ENCODE measurements at regions not wholly inside any gene's neighbourhood (a gene's known extent, or its start where the extent isn't known, plus 50 kb on each side); places are given as distances from the start of the nearest gene placed in this dataset.

DNA sequence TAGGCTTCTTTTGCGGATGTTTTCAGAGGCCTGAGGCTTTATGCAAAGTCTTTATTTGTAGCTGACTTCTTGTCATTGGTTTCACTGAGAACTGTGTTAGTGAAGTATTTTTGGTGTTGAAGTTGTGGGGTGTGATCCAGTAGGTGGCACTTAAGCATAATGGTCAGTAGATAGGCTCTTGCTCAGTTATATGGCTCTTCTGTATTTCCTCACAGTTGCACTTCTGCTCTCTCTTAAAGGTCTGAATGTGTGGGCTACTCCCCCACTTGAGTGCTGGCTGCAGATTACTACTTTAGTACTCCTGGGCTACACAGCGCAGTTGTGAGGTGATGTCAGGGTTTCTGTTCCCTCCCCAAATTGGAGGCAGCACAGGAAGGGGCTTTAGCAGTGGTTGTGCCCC lies 133.8 kb upstream of the SCN7A start:
- TF ChIP-seq CTCF (IDR thresholded peaks at IDR 0.05): no peak
- Mint-ChIP-seq H3K36me3 (no peaks in the 10 kb centered on the region), H3K4me1 (no peaks in the 10 kb centered on the region), H3K27me3 (ENCODE audit: low read depth in 3 of 3) (no peaks in the 10 kb centered on the region), H3K4me3 (no peak overlapping the region), H3K9me3 (peaks cover 0 to 18% (median 10%) of the 10 kb centered on the region in 7 donors), H3K27ac (no peak overlapping the region)
- Histone ChIP-seq H3K9me3 (replicated peaks in 1 of 2; ENCODE audit: control insufficient read depth in 1 of 2, insufficient read depth in 1 of 2, low read length in 2 of 2) (peaks cover 0 to 25% of the 10 kb centered on the region in 2 donors), H3K27ac (ENCODE audit: low read depth in 1 of 2, low read length in 2 of 2) (no peak overlapping the region), H3K4me1 (ENCODE audit: control insufficient read depth in 1 of 2, insufficient read depth in 2 of 2, low read length in 2 of 2) (no peaks in the 10 kb centered on the region), H2AFZ (ENCODE audit: insufficient read depth, low read depth, low read length, poor library complexity, severe bottlenecking) (no peak overlapping the region), H3K27me3 (ENCODE audit: control insufficient read depth in 2 of 2, insufficient read depth in 2 of 2, low read length in 2 of 2) (no peaks in the 10 kb centered on the region), H3K36me3 (replicated peaks in 1 of 2; ENCODE audit: control insufficient read depth in 1 of 2, insufficient read depth in 2 of 2, low read length in 2 of 2) (no peaks in the 10 kb centered on the region), H3K9ac (ENCODE audit: insufficient read depth, low read length, poor library complexity, severe bottlenecking) (no peak overlapping the region), H4K20me1 (ENCODE audit: insufficient read depth, low read length) (no peaks in the 10 kb centered on the region), H3K79me2 (ENCODE audit: insufficient read depth, low read length) (no peaks in the 10 kb centered on the region), H3K4me3 (replicated peaks in 1 of 3; ENCODE audit: low read depth in 2 of 3, low read length in 3 of 3) (no peak overlapping the region), H3K4me2 (replicated peaks; ENCODE audit: extremely low read depth, low read length, poor library complexity, severe bottlenecking) (no peak overlapping the region)
- intact Hi-C loops (cut with micrococcal nuclease): no loop called here
- 100% methylated on average over 2 of the region's 2 CpGs for WGBS (ENCODE audit: insufficient coverage)
- DNase-seq: no peak

DNA sequence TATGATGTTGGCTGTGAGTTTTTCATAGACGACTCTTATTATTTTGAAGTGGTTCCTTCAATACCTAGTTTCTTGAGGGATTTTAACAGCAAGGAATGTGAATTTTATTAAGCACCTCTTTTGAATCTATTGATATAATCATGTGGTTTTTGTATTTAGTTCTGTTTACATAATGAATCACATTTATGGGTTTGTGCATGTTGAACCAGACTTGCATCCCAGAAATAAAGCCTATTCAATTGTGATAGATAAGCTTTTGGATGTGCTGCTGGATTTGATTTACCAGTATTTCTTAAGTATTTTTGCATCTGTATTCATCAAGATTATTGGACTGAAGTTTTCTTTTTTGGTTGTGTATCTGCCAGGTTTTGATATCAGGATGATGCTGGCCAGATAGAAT lies 131.6 kb upstream of the SCN7A start:
- no peak for DNase-seq
- WGBS (ENCODE audit: insufficient coverage): no CpG with 5 or more reads among the region's 1 CpG
- Mint-ChIP-seq H3K27ac (no peak overlapping the region), H3K36me3 (no peaks in the 10 kb centered on the region), H3K27me3 (ENCODE audit: low read depth in 3 of 3) (no peaks in the 10 kb centered on the region), H3K9me3 (peaks cover 0 to 9% (median 4%) of the 10 kb centered on the region in 7 donors), H3K4me3 (no peak overlapping the region), H3K4me1 (no peaks in the 10 kb centered on the region)
- Histone ChIP-seq H3K79me2 (ENCODE audit: insufficient read depth, low read length) (no peaks in the 10 kb centered on the region), H3K4me2 (replicated peaks; ENCODE audit: extremely low read depth, low read length, poor library complexity, severe bottlenecking) (no peak overlapping the region), H3K27ac (ENCODE audit: low read depth in 1 of 2, low read length in 2 of 2) (no peak overlapping the region), H2AFZ (ENCODE audit: insufficient read depth, low read depth, low read length, poor library complexity, severe bottlenecking) (no peak overlapping the region), H3K9me3 (replicated peaks in 1 of 2; ENCODE audit: control insufficient read depth in 1 of 2, insufficient read depth in 1 of 2, low read length in 2 of 2) (peaks cover 0 to 10% of the 10 kb centered on the region in 2 donors), H3K9ac (ENCODE audit: insufficient read depth, low read length, poor library complexity, severe bottlenecking) (no peak overlapping the region), H3K36me3 (replicated peaks in 1 of 2; ENCODE audit: control insufficient read depth in 1 of 2, insufficient read depth in 2 of 2, low read length in 2 of 2) (no peaks in the 10 kb centered on the region), H3K4me3 (replicated peaks in 1 of 3; ENCODE audit: low read depth in 2 of 3, low read length in 3 of 3) (no peak overlapping the region), H3K27me3 (ENCODE audit: control insufficient read depth in 2 of 2, insufficient read depth in 2 of 2, low read length in 2 of 2) (no peaks in the 10 kb centered on the region), H3K4me1 (ENCODE audit: control insufficient read depth in 1 of 2, insufficient read depth in 2 of 2, low read length in 2 of 2) (no peaks in the 10 kb centered on the region), H4K20me1 (ENCODE audit: insufficient read depth, low read length) (no peaks in the 10 kb centered on the region)
- intact Hi-C loops (cut with micrococcal nuclease): no loop called here
- TF ChIP-seq CTCF (IDR thresholded peaks at IDR 0.05): no peak
